ENCODE measurements at regions not wholly inside any gene's neighbourhood (a gene's known extent, or its start where the extent isn't known, plus 50 kb on each side); places are given as distances from the start of the nearest gene placed in this dataset.

DNA sequence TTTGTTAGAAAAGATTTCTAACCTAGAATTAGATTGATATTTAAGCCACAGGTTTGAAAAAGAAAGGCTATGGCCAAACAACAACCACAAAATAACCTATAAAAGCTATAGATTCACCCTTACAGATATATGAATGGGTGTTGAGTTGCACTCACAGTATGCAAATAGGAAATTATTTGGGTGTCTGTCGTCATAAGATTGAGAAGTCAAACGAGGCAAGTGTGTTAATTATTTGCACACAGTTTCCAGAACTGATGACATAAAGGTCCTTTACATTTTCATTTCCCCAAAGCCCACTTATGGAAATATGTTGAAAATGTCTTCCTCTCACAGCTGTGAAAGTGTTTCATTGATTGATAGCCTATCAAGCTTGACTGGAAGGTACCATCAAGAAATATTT, 101.2 kb upstream of the CXCL13 start:
- Mint-ChIP-seq H3K27me3 (ENCODE audit: insufficient read depth, unreplicated experiment) (peaks cover 5% of the 10 kb centered on the region), H3K4me3 (ENCODE audit: unreplicated experiment) (no peak overlapping the region), H3K27ac (ENCODE audit: unreplicated experiment) (no peak overlapping the region), H3K4me1 (ENCODE audit: low read depth, unreplicated experiment) (no peaks in the 10 kb centered on the region), H3K36me3 (ENCODE audit: insufficient read depth, unreplicated experiment) (no peaks in the 10 kb centered on the region), H3K9me3 (ENCODE audit: unreplicated experiment) (no peaks in the 10 kb centered on the region)
- BruUV-seq (replicated peaks), result no TSS peak
- Histone ChIP-seq H3K4me1 (no peaks in the 10 kb centered on the region), H3K36me3 (ENCODE audit: control insufficient read depth, insufficient read depth, low read length) (no peaks in the 10 kb centered on the region), H3K27me3 (replicated peaks; ENCODE audit: control insufficient read depth, insufficient read depth, low read length) (no peaks in the 10 kb centered on the region), H3K9me3 (no peaks in the 10 kb centered on the region), H3K4me3 (ENCODE audit: low read depth, low read length) (no peak overlapping the region)
- ChIA-PET CTCF (no interaction called here), POLR2A (no interaction called here)
- TF ChIP-seq, protein P1, sequence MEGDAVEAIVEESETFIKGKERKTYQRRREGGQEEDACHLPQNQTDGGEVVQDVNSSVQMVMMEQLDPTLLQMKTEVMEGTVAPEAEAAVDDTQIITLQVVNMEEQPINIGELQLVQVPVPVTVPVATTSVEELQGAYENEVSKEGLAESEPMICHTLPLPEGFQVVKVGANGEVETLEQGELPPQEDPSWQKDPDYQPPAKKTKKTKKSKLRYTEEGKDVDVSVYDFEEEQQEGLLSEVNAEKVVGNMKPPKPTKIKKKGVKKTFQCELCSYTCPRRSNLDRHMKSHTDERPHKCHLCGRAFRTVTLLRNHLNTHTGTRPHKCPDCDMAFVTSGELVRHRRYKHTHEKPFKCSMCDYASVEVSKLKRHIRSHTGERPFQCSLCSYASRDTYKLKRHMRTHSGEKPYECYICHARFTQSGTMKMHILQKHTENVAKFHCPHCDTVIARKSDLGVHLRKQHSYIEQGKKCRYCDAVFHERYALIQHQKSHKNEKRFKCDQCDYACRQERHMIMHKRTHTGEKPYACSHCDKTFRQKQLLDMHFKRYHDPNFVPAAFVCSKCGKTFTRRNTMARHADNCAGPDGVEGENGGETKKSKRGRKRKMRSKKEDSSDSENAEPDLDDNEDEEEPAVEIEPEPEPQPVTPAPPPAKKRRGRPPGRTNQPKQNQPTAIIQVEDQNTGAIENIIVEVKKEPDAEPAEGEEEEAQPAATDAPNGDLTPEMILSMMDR (IDR thresholded peaks at IDR 0.05; ENCODE audit: insufficient read depth in 1 of 2, low read depth in 1 of 2, low read length in 1 of 2, severe bottlenecking in 1 of 2, unreplicated experiment in 1 of 2), result no peak
- DNase-seq, result no peak
- intact Hi-C loops (cut with micrococcal nuclease; ENCODE audit: unreplicated experiment), result no loop called here

DNA sequence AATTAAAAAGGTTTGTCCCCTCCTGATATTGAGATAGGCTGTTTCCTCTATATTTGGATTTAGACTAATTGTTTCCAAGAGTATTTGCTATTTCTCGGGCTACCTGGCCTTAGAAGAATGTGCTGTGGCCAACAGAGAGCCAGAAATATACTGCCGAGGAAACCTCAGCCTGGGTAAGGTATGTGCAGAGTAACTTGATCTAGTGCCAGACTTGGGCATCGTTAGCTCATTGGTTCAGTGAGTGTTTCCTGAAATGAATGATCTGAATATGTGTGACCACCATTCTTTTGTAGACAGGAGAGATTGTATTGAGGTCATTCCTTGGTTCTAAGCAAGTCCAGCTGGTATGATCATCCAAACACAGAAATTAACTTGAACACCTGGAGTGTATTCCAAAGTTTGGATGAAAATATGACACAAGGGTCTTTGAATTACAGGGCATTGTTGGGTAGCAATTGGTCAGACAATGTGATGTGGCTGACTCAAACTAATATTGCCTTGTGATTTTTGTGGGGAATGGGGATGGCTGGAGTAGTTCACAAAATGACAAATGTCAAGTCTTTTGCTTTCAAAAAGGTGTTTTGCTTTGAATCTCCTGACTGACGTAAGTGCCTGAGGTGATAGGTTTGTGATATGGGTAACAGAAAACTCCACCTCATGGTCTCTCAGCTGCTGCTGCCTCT, 100.2 kb upstream of the CXCL13 start:
- Mint-ChIP-seq H3K4me1 (ENCODE audit: low read depth, unreplicated experiment) (no peaks in the 10 kb centered on the region), H3K36me3 (ENCODE audit: insufficient read depth, unreplicated experiment) (no peaks in the 10 kb centered on the region), H3K27ac (ENCODE audit: unreplicated experiment) (no peak overlapping the region), H3K9me3 (ENCODE audit: unreplicated experiment) (no peaks in the 10 kb centered on the region), H3K27me3 (ENCODE audit: insufficient read depth, unreplicated experiment) (peaks cover 3% of the 10 kb centered on the region), H3K4me3 (ENCODE audit: unreplicated experiment) (no peak overlapping the region)
- intact Hi-C loops (cut with micrococcal nuclease; ENCODE audit: unreplicated experiment), result no loop called here
- TF ChIP-seq, protein P1 (IDR thresholded peaks at IDR 0.05; ENCODE audit: insufficient read depth in 1 of 2, low read depth in 1 of 2, low read length in 1 of 2, severe bottlenecking in 1 of 2, unreplicated experiment in 1 of 2), result no peak
- ChIA-PET CTCF (no interaction called here), POLR2A (no interaction called here)
- Histone ChIP-seq H3K9me3 (no peaks in the 10 kb centered on the region), H3K27me3 (replicated peaks; ENCODE audit: control insufficient read depth, insufficient read depth, low read length) (no peaks in the 10 kb centered on the region), H3K4me1 (no peaks in the 10 kb centered on the region), H3K36me3 (ENCODE audit: control insufficient read depth, insufficient read depth, low read length) (no peaks in the 10 kb centered on the region), H3K4me3 (ENCODE audit: low read depth, low read length) (no peak overlapping the region)
- no peak for DNase-seq
- BruUV-seq (replicated peaks), result no TSS peak

- no peak for DNase-seq
- TF ChIP-seq, protein P1 (IDR thresholded peaks at IDR 0.05; ENCODE audit: insufficient read depth in 1 of 2, low read depth in 1 of 2, low read length in 1 of 2, severe bottlenecking in 1 of 2, unreplicated experiment in 1 of 2), result no peak
- Histone ChIP-seq H3K36me3 (ENCODE audit: control insufficient read depth, insufficient read depth, low read length) (no peaks in the 10 kb centered on the region), H3K27me3 (replicated peaks; ENCODE audit: control insufficient read depth, insufficient read depth, low read length) (no peaks in the 10 kb centered on the region), H3K4me1 (no peaks in the 10 kb centered on the region), H3K9me3 (no peaks in the 10 kb centered on the region), H3K4me3 (ENCODE audit: low read depth, low read length) (no peak overlapping the region)
- Mint-ChIP-seq H3K9me3 (ENCODE audit: unreplicated experiment) (no peaks in the 10 kb centered on the region), H3K4me1 (ENCODE audit: low read depth, unreplicated experiment) (no peaks in the 10 kb centered on the region), H3K4me3 (ENCODE audit: unreplicated experiment) (no peak overlapping the region), H3K27ac (ENCODE audit: unreplicated experiment) (no peak overlapping the region), H3K27me3 (ENCODE audit: insufficient read depth, unreplicated experiment) (peaks cover 3% of the 10 kb centered on the region), H3K36me3 (ENCODE audit: insufficient read depth, unreplicated experiment) (no peaks in the 10 kb centered on the region)
- ChIA-PET CTCF (no interaction called here), POLR2A (no interaction called here)
- intact Hi-C loops (cut with micrococcal nuclease; ENCODE audit: unreplicated experiment), result no loop called here
- BruUV-seq (replicated peaks), result no TSS peak
Observed at GRCh38 chr4:77505958-77506319, 99.7 kb upstream of the CXCL13 start.
